NT2/D1 (cell line): ENCODE measurements at regions not wholly inside any gene's neighbourhood (a gene's known extent, or its start where the extent isn't known, plus 50 kb on each side); places are given as distances from the start of the nearest gene placed in this dataset.

Experiments used
- SUZ12 ChIP-seq: IDR thresholded peaks from 2 replicates; pipeline ENCODE4 v1.6.1; 2011; ENCODE audit not compliant: insufficient read length, insufficient read depth; ENCODE audit errors: extremely low read depth
- YY1 ChIP-seq: IDR thresholded peaks from 2 replicates; pipeline ENCODE4 v1.6.1; 2011; ENCODE audit not compliant: insufficient read length, insufficient read depth
- ZNF274 ChIP-seq: IDR thresholded peaks from 2 replicates; pipeline ENCODE4 v1.6.1; 2011; ENCODE audit warnings: mild to moderate bottlenecking, low read depth, low read length

DNA sequence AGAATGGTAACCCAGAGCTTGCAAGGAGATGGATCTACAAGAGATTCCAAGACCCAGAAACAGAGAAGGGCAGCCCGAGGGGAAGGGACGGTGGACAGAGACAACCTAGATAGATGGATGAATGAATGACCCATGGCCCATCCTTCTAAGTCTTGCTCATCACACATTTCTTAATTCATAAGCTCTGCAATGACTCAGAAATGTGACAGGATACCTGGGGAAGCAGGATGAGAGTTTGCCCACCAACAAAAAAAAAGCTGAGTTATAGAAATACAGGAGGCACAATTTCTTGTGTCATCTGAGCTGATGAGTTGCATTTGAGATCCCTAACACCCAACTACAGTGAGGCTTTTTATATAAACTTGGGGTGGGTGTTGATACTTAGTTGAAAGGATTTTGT is 76.6 kb downstream of the CNTN3 start:
- no peak for TF ChIP-seq ZNF274
- no peak for TF ChIP-seq YY1
- no peak for TF ChIP-seq SUZ12
